ENCODE measurements at regions not wholly inside any gene's neighbourhood (a gene's known extent, or its start where the extent isn't known, plus 50 kb on each side); places are given as distances from the start of the nearest gene placed in this dataset.
"Not testable (repeated sequence)": the region's sequence is repeated elsewhere in the genome, so short reads cannot be mapped to it uniquely, and the experiment has no call there.

- H2BK5ac ChIP-seq (ENCODE audit: low read depth, low read length); H2BK20ac ChIP-seq (ENCODE audit: low read length); H4K8ac ChIP-seq (ENCODE audit: extremely low read depth, insufficient read depth, low read length); CTCF ChIA-PET (ENCODE audit: partially characterized antibody); H3K27me3 ChIP-seq (replicated peaks in 1 of 4; ENCODE audit: control insufficient read depth in 3 of 4, extremely low read depth in 1 of 4, insufficient read depth in 3 of 4, low read length in 3 of 4); H3K23me2 ChIP-seq (ENCODE audit: low read depth, low read length); H2BK120ac ChIP-seq (replicated peaks; ENCODE audit: low read depth, low read length); H3K9ac ChIP-seq (replicated peaks in 1 of 4; ENCODE audit: extremely low read depth in 1 of 4, low read depth in 3 of 4, low read length in 3 of 4); H2BK12ac ChIP-seq (ENCODE audit: low read depth, low read length); H3K4me1 ChIP-seq (replicated peaks in 1 of 4; ENCODE audit: control insufficient read depth in 3 of 4, insufficient read depth in 4 of 4, low read length in 3 of 4); H3K56ac ChIP-seq (replicated peaks; ENCODE audit: insufficient read length, low read depth, low read length); H3K4ac ChIP-seq (replicated peaks; ENCODE audit: insufficient read length, low read depth, low read length); H3K36me3 ChIP-seq (ENCODE audit: control insufficient read depth in 2 of 4, insufficient read depth in 4 of 4, low read length in 3 of 4); H4K20me1 ChIP-seq (replicated peaks in 1 of 2; ENCODE audit: control insufficient read depth in 1 of 2, insufficient read depth in 2 of 2, low read length in 2 of 2); H3K27ac ChIP-seq (ENCODE audit: low read depth, low read length); H3K4me3 ChIP-seq (ENCODE audit: extremely low read depth in 1 of 4, insufficient read depth in 2 of 4, low read depth in 3 of 4, low read length in 4 of 4); H2BK15ac ChIP-seq (ENCODE audit: low read length); H3K4me2 ChIP-seq (ENCODE audit: insufficient read depth in 1 of 2, low read depth in 2 of 2, low read length in 2 of 2); DNase-seq (ENCODE audit: low read depth in 1 of 2, low spot score in 2 of 2); H4K91ac ChIP-seq (replicated peaks; ENCODE audit: insufficient read length, low read length); H3K23ac ChIP-seq (ENCODE audit: insufficient read length); H3K79me1 ChIP-seq (ENCODE audit: low read depth, low read length); H4K5ac ChIP-seq (ENCODE audit: insufficient read length, low read depth, low read length); H3K18ac ChIP-seq (ENCODE audit: extremely low read depth, low read length); H3K14ac ChIP-seq (ENCODE audit: insufficient read length); POLR2A ChIA-PET (ENCODE audit: partially characterized antibody); FAIRE-seq; H3K79me2 ChIP-seq (ENCODE audit: control insufficient read depth in 1 of 2, insufficient read depth in 2 of 2, low read length in 2 of 2); H2AK5ac ChIP-seq (ENCODE audit: low read depth, low read length); H2AFZ ChIP-seq (ENCODE audit: low read length): not testable (repeated sequence)
- peaks cover 26 to 30% of the 10 kb centered on the region in 2 experiments for H3K9me3 ChIP-seq (ENCODE audit: insufficient read depth in 2 of 2, low read depth in 1 of 2, low read length in 1 of 2)
- 91% methylated on average over 11 of the region's 17 CpGs; no CpG with 5 or more reads in 1 of the 2 experiments for WGBS, 2 experiments (ENCODE audit: extremely low coverage in 1 of 2, insufficient coverage in 1 of 2, insufficient read length in 1 of 2, insufficient replicate concordance in 2 of 2, low coverage in 1 of 2, low lambda C conversion rate in 2 of 2, missing lambda C conversion rate in 1 of 2)
Measured at GRCh38 chr1:125064029-125064428, 3879.3 kb downstream of the SRGAP2C start.

All from H1 (cell line).